IMR-90 (cell line): ENCODE measurements at regions not wholly inside any gene's neighbourhood (a gene's known extent, or its start where the extent isn't known, plus 50 kb on each side); places are given as distances from the start of the nearest gene placed in this dataset.
"Not testable (repeated sequence)": the region's sequence is repeated elsewhere in the genome, so short reads cannot be mapped to it uniquely, and the experiment has no call there.

Experiments
- CTCF ChIP-seq: conservative IDR thresholded peaks from 2 replicates; pipeline ENCODE4 v1.5.1; 2012; ENCODE audit warnings: mild to moderate bottlenecking, low read depth, low read length, improper control_type of control experiment
- NFE2L2 ChIP-seq: fragments of 150-350 bp; IDR thresholded peaks from 2 replicates; pipeline ENCODE4 v1.6.1; 2016; ENCODE audit warnings: low read depth, mild to moderate bottlenecking, low read length
- POLR2A ChIP-seq: IDR thresholded peaks from 2 replicates; pipeline ENCODE4 v1.6.1; 2012; ENCODE audit warnings: mild to moderate bottlenecking, low read depth, low read length
- RFX5 ChIP-seq: IDR thresholded peaks from 2 replicates; pipeline ENCODE4 v1.8.0; 2012; ENCODE audit warnings: low read depth, mild to moderate bottlenecking, low read length, moderate library complexity

DNA sequence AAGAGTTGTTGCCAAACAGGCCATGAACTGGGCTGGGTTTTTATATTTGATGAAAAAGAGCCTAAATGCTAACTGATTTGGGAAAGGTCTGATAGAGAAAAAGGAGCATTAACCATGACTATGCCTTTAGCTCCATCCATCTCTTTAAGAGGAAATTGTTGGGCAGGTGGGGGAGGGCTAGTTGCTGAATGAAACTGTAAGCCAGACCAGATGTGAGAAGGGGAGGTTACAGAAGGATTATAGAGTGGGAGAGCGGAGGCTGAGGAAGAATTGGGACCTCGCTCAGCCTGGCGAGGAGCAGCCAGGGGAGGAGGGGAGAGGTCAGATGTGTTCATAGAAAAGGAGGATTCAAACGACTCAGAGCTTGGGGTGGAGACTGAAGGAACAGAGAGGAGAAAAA, 74.9 kb upstream of the OTUD4 start:
- not testable (repeated sequence) for TF ChIP-seq RFX5, CTCF, NFE2L2, POLR2A
